ENCODE measurements at regions not wholly inside any gene's neighbourhood (a gene's known extent, or its start where the extent isn't known, plus 50 kb on each side); places are given as distances from the start of the nearest gene placed in this dataset.
A peak's percentile ranks its signal among the peaks of the same experiment; 100 is the strongest.

DNA sequence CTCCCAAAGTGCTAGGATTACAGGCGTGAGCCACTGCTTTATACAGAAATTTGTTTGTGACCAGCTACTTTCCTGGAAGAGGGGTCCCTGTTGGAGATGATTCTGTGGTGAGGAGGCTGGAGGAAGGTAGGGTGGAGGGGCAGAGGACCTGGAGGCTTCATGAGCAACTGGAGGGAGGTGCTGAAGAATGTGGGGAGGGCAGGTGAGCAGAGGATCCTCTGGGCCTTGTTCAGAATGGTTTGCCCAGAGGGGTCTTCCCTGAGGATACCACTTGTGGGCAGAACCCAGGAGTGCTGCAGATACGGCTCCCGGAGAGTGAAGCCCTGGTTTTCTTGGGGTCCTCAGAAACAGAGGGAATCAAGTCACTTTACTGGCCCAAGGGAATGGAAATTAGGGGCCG is 67.2 kb upstream of the WDR26 start:
- no peak overlapping the region for H2AK5ac ChIP-seq (ENCODE audit: insufficient read length, low read length)
- peak overlapping the region; percentile 49 for H4K91ac ChIP-seq (ENCODE audit: insufficient read length, low read depth, low read length)
- peaks cover 14% of the 10 kb centered on the region; the same call in 1 of the 2 replicates for H3K4me1 ChIP-seq (ENCODE audit: insufficient read depth, low read length)
- H3K79me1 ChIP-seq (ENCODE audit: insufficient read depth, low read depth, low read length, poor library complexity, severe bottlenecking), result no peaks in the 10 kb centered on the region
- peak overlapping the region; percentile 44 for H3K27ac ChIP-seq (ENCODE audit: insufficient read length, low read depth, low read length)
- DNase-seq, result no peak
- no peak overlapping the region for H2BK20ac ChIP-seq (ENCODE audit: low read depth, low read length, poor library complexity, severe bottlenecking)
- no peak for TF ChIP-seq CTCF (conservative IDR thresholded peaks at IDR 0.05)
- Mint-ChIP-seq H3K4me1 (peaks cover 78 to 81% of the 10 kb centered on the region in 2 experiments), H3K27me3 (ENCODE audit: low read depth) (no peaks in the 10 kb centered on the region; the same call in 1 of the 2 replicates), H3K27ac (peak overlapping the region; percentile 39 to 96 (median 41); a peak in 5 of 7 replicates), H3K4me3 (peak overlapping the region in 1 of 2 experiments; percentile 61; a peak in 1 of 5 replicates), H3K36me3 (ENCODE audit: insufficient read depth in 1 of 3, low read depth in 3 of 3) (peaks cover 4 to 6% (median 5%) of the 10 kb centered on the region in 3 experiments; a peak in 6 of 7 replicates), H3K9me3 (peaks cover 4% of the 10 kb centered on the region in 2 experiments; a peak in 4 of 5 replicates)
- no peak overlapping the region for H4K8ac ChIP-seq (replicated peaks; ENCODE audit: insufficient read length, low read depth, low read length)
- no peak overlapping the region for H3K4me2 ChIP-seq (ENCODE audit: insufficient read depth, insufficient read length, low read length)
- H2BK15ac ChIP-seq (ENCODE audit: low read depth, low read length), result no peak overlapping the region
- H2AFZ ChIP-seq (ENCODE audit: low read length), result no peak overlapping the region
- no peak overlapping the region for H2BK5ac ChIP-seq (ENCODE audit: insufficient read length, low read length)
- H3K4ac ChIP-seq (ENCODE audit: low read depth, low read length), result no peak overlapping the region
- H4K5ac ChIP-seq (ENCODE audit: insufficient read length, low read depth, low read length), result no peak overlapping the region
- H3K23ac ChIP-seq (ENCODE audit: insufficient read length, low read depth, low read length), result no peak overlapping the region
- no peaks in the 10 kb centered on the region for H3K23me2 ChIP-seq (ENCODE audit: insufficient read length, low read depth, low read length, poor library complexity, severe bottlenecking)
- H3K56ac ChIP-seq (ENCODE audit: insufficient read length, low read depth, low read length), result no peak overlapping the region
- H3K9me3 ChIP-seq (ENCODE audit: control insufficient read depth, low read depth, low read length), result no peaks in the 10 kb centered on the region
- no peaks in the 10 kb centered on the region for H3K79me2 ChIP-seq (ENCODE audit: insufficient read depth, low read length)
- H3T11ph ChIP-seq (ENCODE audit: low read length), result no peak overlapping the region
- H3K14ac ChIP-seq (ENCODE audit: insufficient read depth, low read length), result no peak overlapping the region; the same call in 1 of the 2 replicates
- H3K27me3 ChIP-seq (ENCODE audit: insufficient read depth, low read length), result no peaks in the 10 kb centered on the region
- no peak overlapping the region for H2BK120ac ChIP-seq (ENCODE audit: low read depth, low read length, poor library complexity, severe bottlenecking)
- H2BK12ac ChIP-seq (ENCODE audit: insufficient read length, low read depth, low read length), result no peak overlapping the region
- no peak overlapping the region for H3K18ac ChIP-seq (ENCODE audit: insufficient read length, low read depth, low read length)
- no peak overlapping the region for H3K9ac ChIP-seq (ENCODE audit: extremely low read depth, insufficient read length, low read length)
- no peaks in the 10 kb centered on the region for H4K20me1 ChIP-seq (ENCODE audit: control insufficient read depth, insufficient read depth, insufficient read length)
- WGBS (ENCODE audit: extremely low coverage, insufficient read length, low lambda C conversion rate), result no CpG with 5 or more reads among the region's 4 CpGs

Data from H9 (cell line).